Posterior cingulate gyrus (tissue), 11 donors: ENCODE measurements at regions not wholly inside any gene's neighbourhood (a gene's known extent, or its start where the extent isn't known, plus 50 kb on each side); places are given as distances from the start of the nearest gene placed in this dataset.
A peak's percentile ranks its signal among the peaks of the same experiment; 100 is the strongest.

Source experiments
- DNase-seq, 10 donors: peaks; one replicate each; pipeline versions ENCODE4 v3.0.0 to v3.0.0-alpha.2; 2020 to 2021; ENCODE audit warnings: mixed read lengths in 3 of 10
- intact Hi-C: fragments of 100-400 bp; cut with DNase I; formaldehyde crosslinking; loops from one replicate; pipeline ENCODE4 v1.15.1; 2023

DNA sequence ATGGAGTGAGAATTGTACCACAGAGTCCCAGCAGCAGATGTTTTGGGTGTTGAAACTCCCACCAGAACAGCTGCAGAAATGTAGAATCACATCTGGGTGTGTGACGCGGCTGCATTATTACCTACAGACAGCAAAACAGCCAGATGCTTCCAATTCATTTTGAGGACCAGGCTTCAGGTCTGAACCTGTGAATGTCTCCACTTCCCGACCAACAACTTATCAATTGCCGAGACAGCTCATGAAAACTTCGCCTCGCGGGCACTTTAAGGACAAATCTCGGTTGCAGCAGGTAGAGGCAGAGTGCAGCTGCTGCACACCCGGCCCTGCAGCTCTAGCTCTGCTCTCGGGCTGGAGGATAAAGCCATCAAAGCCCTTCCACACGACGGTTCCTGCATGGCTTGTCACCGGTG, 202.0 kb downstream of the HRH4 start:
- no peak for DNase-seq
- intact Hi-C loops, result no loop called here

DNA sequence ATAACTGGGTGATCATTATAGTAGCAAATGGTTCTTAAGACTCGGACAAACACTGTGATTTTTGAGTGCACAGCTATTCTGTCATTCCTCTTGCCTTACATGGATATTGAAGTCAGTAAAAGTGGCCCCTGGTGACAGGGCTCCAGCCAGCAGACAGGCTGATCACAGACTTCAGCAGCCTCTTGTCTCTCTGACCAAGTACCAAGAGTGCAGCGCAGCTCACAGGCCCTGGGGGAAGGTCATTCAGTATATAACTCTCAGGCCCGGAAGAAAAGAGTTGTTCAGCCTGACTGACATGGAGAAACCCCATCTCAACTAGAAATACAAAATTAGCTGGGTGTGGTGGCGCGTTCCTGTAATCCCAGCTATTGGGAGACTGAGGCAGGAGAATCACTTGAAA, 202.6 kb downstream of the HRH4 start:
- intact Hi-C loops, result no loop called here
- no peak for DNase-seq

DNA sequence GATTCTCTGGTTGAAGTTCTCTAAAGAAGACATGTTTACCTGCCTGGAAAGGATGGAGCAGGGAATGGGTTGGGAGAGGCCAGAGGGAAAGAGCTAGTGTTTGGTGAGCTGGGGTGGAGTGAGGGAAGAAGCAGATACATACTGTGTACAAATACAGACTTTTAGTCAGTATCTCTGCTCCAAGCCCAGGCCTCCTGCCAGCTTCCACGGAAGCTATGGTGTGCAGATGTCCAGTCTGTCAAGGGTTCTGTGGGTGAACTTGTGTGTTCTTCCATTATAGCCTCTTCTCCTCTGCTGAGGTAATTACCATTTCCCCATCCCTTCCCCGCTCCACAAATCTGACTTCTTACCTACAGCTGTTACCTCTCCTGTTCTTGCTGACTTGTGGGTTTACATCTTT, 208.6 kb downstream of the HRH4 start:
- intact Hi-C loops, result no loop called here
- DNase-seq, result no peak

DNA sequence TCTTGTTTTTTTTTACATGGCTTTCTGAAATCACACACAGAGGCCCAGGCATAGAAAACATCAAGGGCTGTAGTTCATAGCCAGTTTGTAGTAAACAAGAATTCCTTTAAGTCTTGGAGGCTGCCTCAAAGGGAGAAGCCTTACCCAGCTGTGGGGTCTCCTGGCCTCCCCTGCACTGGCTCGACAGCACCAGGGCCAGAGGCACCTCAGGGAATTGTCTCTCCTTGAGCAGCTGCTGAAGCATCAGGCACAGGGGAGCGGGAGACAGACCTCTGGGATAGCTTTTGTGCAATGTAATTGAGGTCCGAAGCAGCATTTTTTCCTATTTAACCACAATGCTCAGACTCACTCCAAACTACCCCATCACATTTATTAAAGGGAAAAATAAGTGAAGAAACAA, 209.1 kb downstream of the HRH4 start:
- no peak for DNase-seq
- intact Hi-C loops, result no loop called here

DNA sequence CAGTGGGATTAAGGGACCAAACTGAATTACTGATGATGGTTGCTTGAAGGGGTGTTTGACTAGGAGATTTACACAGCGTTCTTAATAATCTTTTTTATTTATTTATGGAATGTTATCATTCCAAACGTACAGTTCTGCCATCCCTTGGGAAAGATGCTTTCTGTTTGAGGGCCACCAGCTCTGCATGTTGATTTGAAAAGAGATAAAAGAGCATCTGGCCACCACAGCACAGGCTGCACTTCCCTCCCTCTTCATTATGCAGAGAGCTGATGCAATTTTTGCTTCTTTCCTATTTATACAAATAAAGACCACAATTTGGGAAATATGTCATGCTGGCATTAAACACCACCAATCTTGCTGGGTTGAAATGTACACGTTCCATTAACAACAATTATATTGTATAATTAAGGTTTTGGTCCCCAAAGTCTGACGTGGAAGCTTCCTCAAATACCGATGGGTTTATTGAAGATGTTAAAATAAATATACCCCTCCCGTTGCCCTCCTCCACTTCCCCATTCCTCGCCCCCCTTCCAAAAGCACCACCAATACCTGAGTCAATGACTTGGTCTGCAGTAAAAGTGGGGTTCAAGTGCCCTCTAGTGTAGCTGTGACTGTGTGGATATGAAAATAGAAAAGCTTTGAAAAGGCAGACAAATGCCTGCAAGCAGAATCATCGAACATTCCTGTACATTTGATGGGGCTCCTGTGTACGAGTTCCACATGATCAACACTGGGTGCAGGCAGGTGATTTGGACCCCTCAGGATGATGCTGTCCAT, 211.9 kb downstream of the HRH4 start:
- DNase-seq, result peak in 1 of 10 donors; percentile 13
- intact Hi-C loops, result loop anchor here (2.0 kb wide), 1 partner anchor 72 kb away; no protein-coding TSS in a partner anchor

DNA sequence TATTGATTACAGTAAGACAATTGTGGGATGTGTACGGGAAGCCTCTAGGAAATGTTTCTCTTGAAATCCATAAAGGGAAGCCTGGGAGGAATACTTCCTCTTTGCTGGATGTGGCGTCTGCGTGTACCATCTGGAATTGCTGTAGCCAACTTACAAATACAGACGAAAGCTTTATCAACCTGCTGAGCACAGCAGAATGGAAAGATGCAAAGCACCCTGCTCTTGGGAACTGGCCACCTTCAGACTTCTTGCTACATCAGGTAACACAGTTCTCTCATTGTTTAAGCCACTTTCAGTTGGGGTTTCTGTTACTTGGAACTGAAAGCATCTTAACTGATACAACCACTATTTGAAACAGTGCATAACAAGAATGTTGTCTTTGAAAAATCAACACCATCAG, 213.8 kb downstream of the HRH4 start:
- intact Hi-C loops, result no loop called here
- no peak for DNase-seq

DNA sequence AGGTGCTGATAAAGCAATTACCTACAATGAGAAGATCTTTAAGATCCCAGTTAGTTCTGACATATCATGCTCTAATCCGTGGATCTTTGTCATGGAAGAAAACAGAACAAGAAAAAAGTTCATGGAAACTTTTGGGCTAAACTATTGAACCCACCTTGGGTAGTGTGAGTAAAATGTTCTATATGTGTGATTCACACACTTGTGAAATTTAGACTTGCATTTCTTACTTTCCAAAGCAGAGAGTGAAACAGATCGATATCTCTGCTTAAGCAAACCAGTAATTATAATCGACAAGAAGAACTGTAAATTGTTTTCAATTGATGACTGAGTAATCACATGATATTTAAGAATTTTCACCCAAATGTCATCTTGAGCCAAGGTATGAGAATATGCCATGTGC, 214.2 kb downstream of the HRH4 start:
- DNase-seq, result no peak

DNA sequence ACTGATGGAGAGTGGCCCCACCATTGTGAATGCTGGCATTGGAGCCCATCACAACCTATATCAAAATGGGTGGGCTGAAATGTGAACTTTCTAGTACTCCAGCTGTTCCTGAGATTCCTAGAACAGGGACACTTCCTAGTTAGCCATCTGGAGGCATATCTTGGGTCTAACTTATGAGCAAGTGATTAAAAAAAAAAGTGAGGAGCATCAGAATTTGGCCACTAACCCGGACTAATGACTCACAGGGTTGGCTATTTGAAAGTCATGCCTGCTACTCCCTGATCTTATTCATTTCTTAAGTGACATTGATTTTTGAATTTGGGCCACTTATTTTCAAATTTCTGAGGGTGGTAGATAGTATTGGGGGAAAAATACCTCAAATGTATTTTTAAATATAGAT, 216.6 kb downstream of the HRH4 start:
- intact Hi-C loops, result loop anchor here (5.0 kb wide), 1 partner anchor 45 kb away; no protein-coding TSS in a partner anchor
- no peak for DNase-seq

More for the DNA sequence above, 214.2 kb downstream of the HRH4 start:
- intact Hi-C loops, result loop anchor here (5.0 kb wide), 1 partner anchor 48 kb away; no protein-coding TSS in a partner anchor

DNA sequence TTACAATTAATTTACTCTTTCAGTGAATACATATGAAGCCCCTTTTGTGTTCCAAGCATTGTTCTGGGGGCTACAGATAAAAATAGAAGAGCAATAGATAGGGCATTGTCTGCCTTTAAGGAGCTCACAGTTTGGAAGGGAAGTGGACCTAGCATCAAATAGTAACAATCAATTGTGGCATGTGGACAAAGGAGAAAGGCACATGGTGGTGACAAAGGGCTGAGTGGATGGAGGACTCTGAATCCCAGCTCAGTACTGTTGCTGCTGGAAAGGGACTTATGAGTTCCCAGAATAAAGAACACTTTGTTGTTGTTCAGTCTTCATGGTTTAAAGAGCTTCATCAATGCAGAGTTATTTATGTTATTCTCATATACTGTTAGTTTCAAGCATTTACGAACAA, 217.7 kb downstream of the HRH4 start:
- intact Hi-C loops, result loop anchor here (5.0 kb wide), 1 partner anchor 44 kb away; no protein-coding TSS in a partner anchor
- peak in 2 of 10 donors; percentile 17 to 24 for DNase-seq

DNA sequence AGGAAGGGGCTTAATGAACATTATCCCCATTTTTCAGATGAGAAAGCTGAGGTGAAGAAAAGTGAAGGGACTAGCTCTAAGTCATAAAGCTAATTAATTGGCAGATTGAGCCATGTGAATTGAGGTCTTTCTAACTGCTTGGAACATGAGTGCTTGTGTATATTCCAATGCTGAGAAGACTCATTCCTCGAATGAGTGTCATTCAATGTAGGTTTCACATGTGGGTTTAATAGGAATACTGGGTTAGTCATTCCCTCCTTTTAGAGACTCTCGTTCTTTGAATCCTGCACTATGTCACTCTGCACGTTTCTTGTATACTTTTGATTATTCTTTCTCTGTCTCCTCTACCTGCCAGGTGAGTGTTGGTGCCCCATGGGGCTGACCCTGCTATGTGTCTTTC, 218.2 kb downstream of the HRH4 start:
- intact Hi-C loops, result loop anchor here (5.0 kb wide), 1 partner anchor 44 kb away; no protein-coding TSS in a partner anchor
- DNase-seq, result no peak

DNA sequence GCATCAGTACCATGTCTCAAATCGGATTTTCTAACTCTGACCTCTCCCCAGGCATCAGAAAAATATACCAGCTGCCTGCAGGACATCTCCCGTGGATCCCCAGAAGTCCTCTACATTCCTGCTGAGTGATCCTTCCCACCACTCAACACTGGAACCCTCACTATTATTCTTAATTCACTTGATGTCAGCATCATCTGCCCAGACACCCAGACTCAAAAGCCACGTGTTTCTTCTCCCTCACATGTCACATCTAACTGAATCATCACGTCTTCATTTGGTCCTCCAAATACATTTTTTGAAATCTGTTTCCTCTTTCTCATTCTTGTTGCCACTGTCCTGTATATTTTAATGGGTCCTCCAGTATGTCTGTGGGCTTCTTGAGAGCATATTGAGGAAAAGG, 218.6 kb downstream of the HRH4 start:
- intact Hi-C loops, result loop anchor here (5.0 kb wide), 1 partner anchor 43 kb away; no protein-coding TSS in a partner anchor
- DNase-seq, result no peak

DNA sequence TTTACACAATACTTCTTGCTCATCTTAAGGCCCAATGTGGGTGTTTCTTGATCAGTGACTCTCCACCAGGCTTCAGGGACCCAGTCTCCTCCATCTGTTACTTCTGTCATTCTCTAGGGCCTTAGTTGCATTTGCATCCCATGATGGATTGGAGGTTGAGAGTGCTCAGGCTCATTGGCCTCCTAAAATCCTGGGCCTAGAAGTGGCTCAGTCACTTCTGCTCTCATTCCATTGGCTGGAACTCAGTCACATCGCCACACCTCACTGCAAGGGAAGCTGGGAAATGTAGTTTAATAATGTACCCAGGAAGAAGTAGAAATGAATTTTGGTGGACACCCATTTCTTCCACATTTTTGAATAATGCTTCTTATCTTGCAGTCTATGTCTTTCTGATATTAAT, 223.5 kb downstream of the HRH4 start:
- intact Hi-C loops, result no loop called here
- no peak for DNase-seq

DNA sequence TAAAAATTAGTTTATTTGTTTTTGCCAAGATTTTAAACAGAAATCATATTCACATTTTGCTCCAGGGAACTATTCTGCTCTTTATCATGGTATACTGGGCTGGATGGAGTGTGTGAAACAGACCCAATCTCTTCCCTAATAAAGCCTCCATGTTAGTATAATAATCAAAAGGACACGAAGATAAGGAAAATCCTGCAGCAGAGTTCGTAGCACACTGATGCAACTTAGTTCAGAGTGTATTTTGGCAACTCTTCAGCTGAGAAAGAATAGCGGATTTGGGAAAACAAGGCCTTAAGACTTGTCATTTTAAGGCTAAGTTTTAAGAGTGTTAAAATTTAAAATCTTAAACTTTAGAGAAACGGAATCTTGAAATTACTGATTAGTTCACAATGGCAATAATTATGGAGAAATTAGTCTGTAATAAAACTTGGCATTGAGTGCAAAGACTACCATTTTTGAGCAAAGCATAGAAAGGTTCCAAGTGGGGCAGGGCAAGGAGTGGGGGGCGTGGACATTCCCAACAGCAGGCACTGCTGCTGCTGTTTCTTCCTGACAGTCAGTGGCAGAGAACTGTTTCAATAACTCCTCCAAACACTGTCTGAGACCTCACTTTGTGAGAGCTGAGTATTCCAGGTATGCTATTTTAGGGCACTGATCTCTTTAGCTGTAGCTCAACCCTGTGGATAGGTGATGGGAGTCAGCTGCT, 225.0 kb downstream of the HRH4 start:
- DNase-seq, result no peak
- intact Hi-C loops, result no loop called here

DNA sequence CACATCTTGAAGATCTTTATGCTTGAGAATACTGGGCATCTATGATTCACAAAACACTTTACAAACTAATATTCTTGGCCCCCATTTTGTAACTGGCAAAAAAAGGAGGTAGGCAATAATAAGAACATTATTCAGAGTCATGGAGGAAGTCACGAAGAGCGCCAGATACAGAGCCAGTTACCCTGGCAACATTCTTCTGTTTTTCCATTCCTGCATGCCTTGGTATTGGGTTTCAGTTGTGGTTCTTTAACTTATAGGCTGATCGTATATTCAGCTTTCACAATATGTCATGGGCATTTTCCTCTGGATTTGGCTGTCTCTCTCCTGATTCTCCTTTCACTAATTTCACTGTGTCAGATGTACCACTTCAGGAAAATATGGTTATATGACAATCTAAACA, 234.7 kb downstream of the HRH4 start:
- intact Hi-C loops, result loop anchor here (2.0 kb wide), 1 partner anchor 48 kb away; no protein-coding TSS in a partner anchor
- no peak for DNase-seq

DNA sequence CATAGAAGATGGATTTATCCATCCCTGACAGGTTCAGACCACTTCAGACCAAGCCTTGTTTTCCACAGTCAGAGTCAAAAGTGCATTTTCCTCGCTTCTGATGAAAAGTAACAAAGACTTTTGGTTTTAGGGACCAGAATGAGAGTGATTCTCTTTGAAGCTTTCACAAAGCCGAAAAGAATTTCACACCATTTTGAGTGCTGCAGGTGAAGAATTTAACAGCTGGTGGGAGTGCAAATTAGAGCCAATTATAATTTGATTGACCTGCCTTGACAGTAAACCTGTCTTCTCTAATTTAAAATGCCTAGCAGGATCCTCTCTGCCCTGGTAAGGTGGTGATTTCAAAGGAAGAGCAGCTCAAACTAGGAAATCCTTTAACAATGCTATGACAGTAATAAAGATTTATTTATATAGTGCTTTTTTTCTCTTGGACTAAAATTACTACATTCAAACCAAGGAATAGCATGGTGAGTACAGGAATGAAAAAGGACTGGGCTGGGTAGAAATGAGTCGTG, 241.6 kb downstream of the HRH4 start:
- no peak for DNase-seq
- intact Hi-C loops, result no loop called here

DNA sequence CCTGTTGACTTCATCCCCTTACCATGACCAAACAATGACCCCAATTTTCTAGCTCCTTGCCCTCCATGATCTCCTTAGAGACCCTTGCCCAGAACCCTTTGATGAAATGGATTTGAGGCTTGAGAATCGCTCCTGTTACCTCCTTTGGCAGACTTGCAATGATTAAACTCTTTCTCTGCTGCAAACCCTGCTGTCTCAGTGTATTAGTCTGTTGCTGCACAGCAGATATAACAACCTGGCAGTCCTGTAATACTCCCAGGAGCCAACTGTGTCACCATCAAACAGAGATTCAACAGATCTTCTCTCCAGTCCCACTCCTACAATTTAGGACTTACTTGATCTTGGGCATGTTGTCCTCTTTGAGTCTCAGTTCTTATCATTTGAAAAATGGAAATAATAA, 242.9 kb downstream of the HRH4 start:
- no peak for DNase-seq
- intact Hi-C loops, result no loop called here

DNA sequence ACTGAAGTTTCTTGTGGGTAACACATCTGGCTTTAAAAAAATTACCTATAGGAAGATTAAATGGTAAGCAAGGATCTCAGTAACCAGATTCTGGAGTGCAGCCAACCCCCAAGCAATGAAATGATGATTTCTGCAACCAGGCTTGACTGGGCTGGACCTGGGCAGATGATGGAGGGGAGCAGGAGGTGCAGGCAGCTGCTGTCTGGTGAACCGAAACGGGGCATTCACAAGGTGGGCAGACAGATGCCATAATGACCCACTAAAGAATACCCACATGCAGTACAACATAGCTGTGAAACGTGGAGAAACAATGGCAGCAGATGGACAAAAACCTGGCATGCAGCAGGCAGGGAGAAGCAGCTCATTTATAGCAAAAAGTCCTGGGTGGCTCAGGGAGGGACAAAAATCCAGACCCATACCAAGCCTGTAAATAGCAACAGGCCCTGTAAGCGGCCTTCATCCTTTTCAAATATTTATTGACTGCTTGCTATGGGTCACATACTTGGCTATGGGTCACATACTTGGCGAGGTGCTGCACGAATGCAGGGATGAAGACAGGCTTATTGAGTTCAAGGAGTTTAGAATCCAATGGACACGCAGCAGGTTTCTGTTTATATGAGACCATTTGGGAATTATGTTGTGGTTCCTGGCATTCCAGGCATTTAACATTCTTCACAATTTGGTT, 244.7 kb downstream of the HRH4 start:
- no peak for DNase-seq
- intact Hi-C loops, result no loop called here

DNA sequence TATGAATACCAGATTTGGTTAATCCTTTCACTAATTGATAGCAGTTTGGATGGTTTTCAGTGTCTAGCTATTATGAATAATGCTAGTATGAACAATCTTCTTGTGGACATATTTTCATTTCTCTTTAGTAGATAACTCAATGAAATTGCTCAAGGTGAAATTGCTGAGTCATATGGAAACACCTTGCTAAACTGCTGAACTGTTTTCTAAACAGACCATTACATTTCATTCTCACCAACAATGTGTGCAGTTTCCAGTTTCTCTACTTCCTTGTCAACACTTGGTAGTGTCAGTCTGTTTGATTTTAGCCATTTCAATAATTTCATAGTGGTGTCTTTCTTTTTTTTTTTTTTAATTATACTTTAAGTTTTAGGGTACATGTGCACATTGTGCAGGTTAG, 250.0 kb downstream of the HRH4 start:
- no peak for DNase-seq
- intact Hi-C loops, result no loop called here

DNA sequence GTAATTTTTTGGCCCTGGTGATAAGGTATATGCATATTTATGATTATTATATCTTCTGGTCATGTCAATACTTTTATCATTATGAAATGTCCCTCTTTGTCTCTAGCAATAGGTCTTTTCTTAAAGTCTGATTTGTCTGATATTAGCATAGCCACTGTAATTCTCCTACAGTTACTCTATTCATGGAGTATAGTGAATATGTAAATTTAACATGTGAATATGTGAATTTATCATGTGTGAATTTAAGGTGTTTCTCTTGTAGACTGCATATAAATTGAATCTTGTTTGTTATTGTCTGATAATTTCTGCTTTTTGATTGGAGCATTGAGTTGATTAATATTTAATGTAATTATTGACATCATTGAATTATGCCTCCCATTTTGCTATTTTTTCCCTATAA, 259.4 kb downstream of the HRH4 start:
- intact Hi-C loops, result loop anchor here (5.0 kb wide), 1 partner anchor 42 kb away; no protein-coding TSS in a partner anchor
- no peak for DNase-seq

DNA sequence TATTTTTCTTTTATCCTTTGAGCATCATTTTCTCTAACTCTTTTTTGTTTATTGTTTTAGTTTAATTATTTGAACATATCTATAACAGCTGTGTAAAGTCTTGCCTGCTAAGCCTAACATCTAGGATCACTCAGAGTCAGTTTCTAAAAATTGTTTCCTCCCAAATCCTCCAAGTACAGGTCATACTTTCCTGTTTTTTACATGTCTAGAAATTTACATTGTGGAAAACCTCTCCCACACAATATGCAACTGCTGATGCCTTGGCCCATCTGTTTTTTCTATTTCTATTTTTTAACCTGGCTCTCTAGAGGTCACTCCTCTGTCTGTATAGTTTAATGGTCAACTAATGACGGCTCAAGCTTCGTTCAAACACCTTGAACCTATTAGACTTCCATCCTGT, 261.0 kb downstream of the HRH4 start:
- intact Hi-C loops, result loop anchor here (5.0 kb wide), 1 partner anchor 44 kb away; no protein-coding TSS in a partner anchor
- DNase-seq, result no peak
